DMS114 treated with DMSO at 0.1 percent for 48 hours (cell line): ENCODE measurements at regions not wholly inside any gene's neighbourhood (a gene's known extent, or its start where the extent isn't known, plus 50 kb on each side); places are given as distances from the start of the nearest gene placed in this dataset.

ENCODE experiments used
- DNase-seq: peaks from one replicate; lab custom pipeline; 2025; ENCODE audit not compliant: unreplicated experiment; lab: John Stamatoyannopoulos, UW

GRCh38 chr2:147712051-147712450, 132.8 kb upstream of the ACVR2A start:
- DNase-seq: no peak

GRCh38 chr2:147711031-147711430, 133.8 kb upstream of the ACVR2A start:
- DNase-seq: no peak

GRCh38 chr2:147709655-147710054, 135.2 kb upstream of the ACVR2A start:
- no peak for DNase-seq

- no peak for DNase-seq
Measured at GRCh38 chr2:147703171-147703570, 141.7 kb upstream of the ACVR2A start.

GRCh38 chr2:147698166-147698565, 146.7 kb upstream of the ACVR2A start:
- no peak for DNase-seq

- no peak for DNase-seq
Measured at GRCh38 chr2:147696426-147696825, 148.4 kb upstream of the ACVR2A start.

GRCh38 chr2:147689220-147689909, 155.5 kb upstream of the ACVR2A start:
- DNase-seq: no peak

GRCh38 chr2:147688242-147688641, 156.6 kb upstream of the ACVR2A start:
- DNase-seq: no peak

- DNase-seq: no peak
Measured at GRCh38 chr2:147686365-147686764, 158.5 kb upstream of the ACVR2A start.

- no peak for DNase-seq
Measured at GRCh38 chr2:147684903-147685302, 159.9 kb upstream of the ACVR2A start.

- no peak for DNase-seq
Measured at GRCh38 chr2:147683380-147683779, 161.4 kb upstream of the ACVR2A start.

- no peak for DNase-seq
Measured at GRCh38 chr2:147681093-147681492, 163.7 kb upstream of the ACVR2A start.

- DNase-seq: no peak
Measured at GRCh38 chr2:147679955-147680531, 164.8 kb upstream of the ACVR2A start.

- DNase-seq: no peak
Measured at GRCh38 chr2:147679191-147679954, 165.5 kb upstream of the ACVR2A start.

- no peak for DNase-seq
Measured at GRCh38 chr2:147665105-147665504, 179.7 kb upstream of the ACVR2A start.

GRCh38 chr2:147663962-147664361, 180.9 kb upstream of the ACVR2A start:
- no peak for DNase-seq

- no peak for DNase-seq
Measured at GRCh38 chr2:147663153-147663961, 181.5 kb upstream of the ACVR2A start.

- DNase-seq: no peak
Measured at GRCh38 chr2:147662221-147662620, 182.6 kb upstream of the ACVR2A start.

GRCh38 chr2:147660680-147661079, 184.1 kb upstream of the ACVR2A start:
- no peak for DNase-seq

GRCh38 chr2:147659051-147659450, 185.8 kb upstream of the ACVR2A start:
- DNase-seq: no peak
